ENCODE measurements at regions not wholly inside any gene's neighbourhood (a gene's known extent, or its start where the extent isn't known, plus 50 kb on each side); places are given as distances from the start of the nearest gene placed in this dataset.
A peak's percentile ranks its signal among the peaks of the same experiment; 100 is the strongest.

- peak; percentile 5 for DNase-seq (ENCODE audit: low read depth)
These were observed 269.8 kb downstream of the SYK start for GRCh38 chr9:91071184-91071990.

DNA sequence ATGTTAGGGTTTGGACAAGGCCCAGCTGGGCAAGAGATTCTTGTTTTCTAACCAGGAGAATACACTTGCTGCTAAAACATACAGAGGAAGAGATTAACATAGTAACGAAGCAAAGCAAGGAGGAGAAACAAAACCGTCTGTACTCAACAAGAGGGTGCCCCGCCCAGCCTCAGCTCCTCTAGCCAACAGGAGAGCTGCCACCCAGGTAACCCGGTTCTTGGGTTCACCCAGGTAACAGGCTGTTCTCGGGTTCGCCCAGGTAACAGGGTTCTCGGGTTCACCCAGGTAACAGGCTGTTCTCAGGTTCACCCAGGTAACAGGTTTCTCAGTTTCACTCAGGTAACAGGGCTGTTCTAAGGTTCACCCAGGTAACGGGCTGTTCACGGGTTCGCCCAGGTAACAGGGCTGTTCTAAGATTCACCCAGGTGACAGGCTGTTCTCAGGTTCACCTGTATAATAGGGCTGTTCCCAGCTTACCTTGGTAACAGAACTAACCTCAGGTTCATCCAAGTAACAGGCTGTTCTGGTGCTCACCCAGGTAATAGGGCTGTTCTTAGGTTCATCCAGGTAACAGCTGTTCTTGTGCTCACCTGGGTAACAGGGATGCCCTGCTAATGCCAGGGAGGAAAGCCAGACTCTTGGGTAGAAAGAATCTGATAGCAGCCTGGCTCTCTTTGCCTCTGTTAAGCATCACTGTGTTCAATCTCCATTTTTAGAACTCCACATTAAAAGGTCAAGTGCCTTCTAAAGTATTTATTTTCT is 271.6 kb downstream of the SYK start:
- DNase-seq (ENCODE audit: low read depth): no peak

GRCh38 chr9:91073811-91074771 is 272.5 kb downstream of the SYK start:
- DNase-seq (ENCODE audit: low read depth): no peak

- DNase-seq (ENCODE audit: low read depth): no peak
These were observed 273.2 kb downstream of the SYK start for GRCh38 chr9:91074866-91075265.

GRCh38 chr9:91075279-91075678 is 273.7 kb downstream of the SYK start:
- no peak for DNase-seq (ENCODE audit: low read depth)

- DNase-seq (ENCODE audit: low read depth): no peak
These were observed 276.2 kb downstream of the SYK start for GRCh38 chr9:91077624-91078368.

- DNase-seq (ENCODE audit: low read depth): no peak
These were observed 276.7 kb downstream of the SYK start for GRCh38 chr9:91078369-91078695.

GRCh38 chr9:91082731-91083130 is 279.0 kb downstream of the AUH start:
- DNase-seq (ENCODE audit: low read depth): no peak

DNA sequence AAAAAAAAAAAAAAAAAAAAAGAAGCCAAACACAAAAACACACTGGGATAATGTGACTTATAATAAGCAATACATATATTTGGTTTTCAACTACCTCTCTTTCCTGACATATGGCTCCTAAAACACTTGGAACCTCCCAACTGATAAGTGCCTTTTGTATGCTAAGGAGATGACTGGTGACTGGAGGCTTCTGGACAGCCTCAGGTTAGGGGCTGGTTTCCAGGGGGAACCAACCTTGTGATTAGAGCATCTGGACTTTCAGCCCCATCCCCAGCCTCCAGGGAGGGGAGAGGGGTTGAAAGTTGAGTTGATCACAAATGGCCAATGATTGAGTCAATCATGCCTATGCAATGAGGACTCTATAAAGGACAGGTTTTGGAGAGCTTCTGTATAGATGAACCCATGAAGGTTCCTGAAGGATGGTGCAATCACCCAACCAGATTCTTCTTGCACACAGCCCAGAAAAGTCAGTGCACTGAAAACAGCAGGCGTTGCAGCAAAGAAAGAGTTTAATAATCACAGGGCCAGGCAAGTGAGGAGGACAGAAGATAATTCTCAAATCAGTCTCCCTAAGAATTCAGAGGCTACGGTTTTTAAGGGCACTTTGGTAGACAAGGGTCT is 276.7 kb downstream of the AUH start:
- DNase-seq (ENCODE audit: low read depth): no peak

- no peak for DNase-seq (ENCODE audit: low read depth)
These were observed 276.0 kb downstream of the AUH start for GRCh38 chr9:91085517-91086291.

- DNase-seq (ENCODE audit: low read depth): no peak
These were observed 274.9 kb downstream of the AUH start for GRCh38 chr9:91086657-91087461.

GRCh38 chr9:91087462-91087759 is 274.3 kb downstream of the AUH start:
- no peak for DNase-seq (ENCODE audit: low read depth)

GRCh38 chr9:91089405-91090129 is 272.2 kb downstream of the AUH start:
- no peak for DNase-seq (ENCODE audit: low read depth)

GRCh38 chr9:91090130-91090410 is 271.6 kb downstream of the AUH start:
- no peak for DNase-seq (ENCODE audit: low read depth)

DNA sequence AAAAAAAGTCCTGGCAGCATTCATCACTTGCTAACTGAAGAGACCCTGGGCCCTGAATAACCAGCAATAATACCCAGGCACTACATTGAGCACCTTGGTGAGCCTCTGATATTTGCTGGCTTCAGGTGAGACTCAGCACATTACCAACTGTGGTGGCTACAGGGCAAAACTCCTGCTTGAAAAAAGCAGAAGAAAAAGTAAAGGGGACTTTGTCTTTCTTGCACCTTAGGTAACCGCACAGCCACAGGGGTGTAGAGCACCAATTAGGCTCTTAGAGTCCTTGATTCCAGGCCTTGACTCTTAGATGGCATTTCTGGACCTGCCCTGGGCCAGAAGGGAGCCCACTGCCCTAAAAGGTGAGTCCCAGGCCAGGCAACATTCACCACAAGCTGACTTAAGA is 269.5 kb downstream of the AUH start:
- no peak for DNase-seq (ENCODE audit: low read depth)

GRCh38 chr9:91094324-91095088 is 267.2 kb downstream of the AUH start:
- DNase-seq (ENCODE audit: low read depth): no peak

GRCh38 chr9:91098203-91098850 is 263.4 kb downstream of the AUH start:
- DNase-seq (ENCODE audit: low read depth): no peak

- no peak for DNase-seq (ENCODE audit: low read depth)
These were observed 262.3 kb downstream of the AUH start for GRCh38 chr9:91099436-91099835.

Measured in stimulated activated CD8-positive, alpha-beta memory T cell treated with anti-CD3 and anti-CD28 coated beads, Interleukin-12 subunit alpha, Interleukin-12 subunit beta, amount 100 ng/mL, for 4 hours (primary cell).